H1 (cell line): ENCODE measurements at regions not wholly inside any gene's neighbourhood (a gene's known extent, or its start where the extent isn't known, plus 50 kb on each side); places are given as distances from the start of the nearest gene placed in this dataset.

ENCODE experiments used
- CTCF ChIA-PET: fragments of 300-600 bp; sonication (Branson Sonifier 250); formaldehyde crosslinking; loops from one replicate; lab custom pipeline; 2021; ENCODE audit not compliant: partially characterized antibody; lab: Charles Lee
- POLR2A ChIA-PET: fragments of 300-600 bp; sonication (Branson Sonifier 250); formaldehyde crosslinking; loops from one replicate; lab custom pipeline; 2021; ENCODE audit warnings: inconsistent platforms; ENCODE audit not compliant: partially characterized antibody; lab: Charles Lee
- DNase-seq, 2 experiments: peaks; one replicate each; pipeline versions ENCODE4 v3.0.0 to v3.0.0-alpha.2; 2010 to 2022; ENCODE audit warnings: low spot score in 2 of 2, low read depth in 1 of 2, mixed read lengths in 1 of 2
- FAIRE-seq: peaks from 2 replicates; lab custom pipeline; 2011; peaks lifted over from hg19 to GRCh38; lab: Jason Lieb, UNC
- H2AFZ ChIP-seq: 2 replicates; pipeline ENCODE4 v1.8.1; 2012; ENCODE audit warnings: low read length, inconsistent platforms
- H2AK5ac ChIP-seq: 2 replicates; pipeline ENCODE4 v1.6.1; 2013; ENCODE audit warnings: low read depth, low read length
- H2BK120ac ChIP-seq: replicated peaks from 2 replicates; pipeline ENCODE3; 2013; ENCODE audit warnings: low read depth, low read length, inconsistent platforms
- H2BK12ac ChIP-seq: 2 replicates; pipeline ENCODE4 v1.6.1; 2013; ENCODE audit warnings: low read depth, low read length
- H2BK15ac ChIP-seq: 2 replicates; pipeline ENCODE4 v1.6.1; 2013; ENCODE audit warnings: low read length
- H2BK20ac ChIP-seq: 2 replicates; pipeline ENCODE4 v1.6.1; 2013; ENCODE audit warnings: low read length
- H2BK5ac ChIP-seq: 2 replicates; pipeline ENCODE4 v1.6.1; 2013; ENCODE audit warnings: low read depth, low read length
- H3K14ac ChIP-seq: 2 replicates; pipeline ENCODE4 v1.6.1; 2013; ENCODE audit warnings: inconsistent platforms; ENCODE audit not compliant: insufficient read length
- H3K18ac ChIP-seq: 2 replicates; pipeline ENCODE4 v1.6.1; 2013; ENCODE audit warnings: low read length; ENCODE audit errors: extremely low read depth
- H3K23ac ChIP-seq: 2 replicates; pipeline ENCODE4 v1.6.1; 2013; ENCODE audit warnings: inconsistent platforms; ENCODE audit not compliant: insufficient read length
- H3K23me2 ChIP-seq: 2 replicates; pipeline ENCODE4 v1.6.1; 2013; ENCODE audit warnings: low read depth, low read length
- H3K27ac ChIP-seq: 2 replicates; pipeline ENCODE4 v1.6.1; 2011; ENCODE audit warnings: low read depth, low read length, inconsistent platforms
- H3K27me3 ChIP-seq, 4 experiments: replicated peaks in 1 of 4; 1 replicate in 1 of 4; 2 replicates in 3 of 4; pipeline versions ENCODE4 v1.6.1 to v1.8.1; 2011 to 2013; ENCODE audit warnings: low read length in 3 of 4, mild to moderate bottlenecking in 3 of 4, inconsistent platforms in 2 of 4, mixed read lengths in 2 of 4, moderate library complexity in 1 of 4; ENCODE audit not compliant: control insufficient read depth in 3 of 4, insufficient read depth in 3 of 4; ENCODE audit errors: extremely low read depth in 1 of 4
- H3K36me3 ChIP-seq, 4 experiments: 2 replicates each; pipeline versions ENCODE4 v1.6.1 to v1.8.1; 2011 to 2013; ENCODE audit warnings: mild to moderate bottlenecking in 4 of 4, low read length in 3 of 4, moderate library complexity in 2 of 4, control low read depth in 1 of 4, inconsistent platforms in 1 of 4; ENCODE audit not compliant: insufficient read depth in 4 of 4, control insufficient read depth in 2 of 4
- H3K4ac ChIP-seq: replicated peaks from 2 replicates; pipeline ENCODE3; 2013; ENCODE audit warnings: low read length, low read depth, mixed read lengths, inconsistent platforms; ENCODE audit not compliant: insufficient read length
- H3K4me1 ChIP-seq, 4 experiments: replicated peaks in 1 of 4; 1 replicate in 1 of 4; 2 replicates in 3 of 4; pipeline versions ENCODE4 v1.6.1 to v1.8.1; 2011 to 2013; ENCODE audit warnings: low read length in 3 of 4, inconsistent platforms in 2 of 4, mixed read lengths in 1 of 4; ENCODE audit not compliant: insufficient read depth in 4 of 4, control insufficient read depth in 3 of 4
- H3K4me2 ChIP-seq, 2 experiments: 2 replicates each; pipeline versions ENCODE4 v1.6.1 to v1.8.1; 2011 to 2013; ENCODE audit warnings: low read depth in 2 of 2, low read length in 2 of 2, control low read depth in 1 of 2, inconsistent platforms in 1 of 2, mild to moderate bottlenecking in 1 of 2; ENCODE audit not compliant: insufficient read depth in 1 of 2
- H3K4me3 ChIP-seq, 4 experiments: fragments of 200-600, 300-600 bp in 1 of 4; sonication (generic), shearing (Covaris generic), sonication (Bioruptor Twin) in 1 of 4; 2 replicates each; pipeline versions ENCODE4 v1.5.1 to v1.8.1; 2011 to 2016; ENCODE audit warnings: low read length in 4 of 4, low read depth in 3 of 4, control low read depth in 2 of 4, inconsistent platforms in 2 of 4, mild to moderate bottlenecking in 2 of 4, mixed read lengths in 1 of 4, moderate library complexity in 1 of 4; ENCODE audit not compliant: insufficient read depth in 2 of 4; ENCODE audit errors: extremely low read depth in 1 of 4
- H3K56ac ChIP-seq: replicated peaks from 2 replicates; pipeline ENCODE3; 2013; ENCODE audit warnings: low read depth, mild to moderate bottlenecking, mixed read lengths, low read length, inconsistent platforms; ENCODE audit not compliant: insufficient read length
- H3K79me1 ChIP-seq: 2 replicates; pipeline ENCODE4 v1.6.1; 2013; ENCODE audit warnings: low read depth, low read length, control low read depth
- H3K79me2 ChIP-seq, 2 experiments: 2 replicates each; pipeline versions ENCODE4 v1.6.1 to v1.8.1; 2012 to 2013; ENCODE audit warnings: low read length in 2 of 2, mild to moderate bottlenecking in 2 of 2, inconsistent platforms in 1 of 2; ENCODE audit not compliant: insufficient read depth in 2 of 2, control insufficient read depth in 1 of 2
- H3K9ac ChIP-seq, 4 experiments: replicated peaks in 1 of 4; 1 replicate in 1 of 4; 2 replicates in 3 of 4; pipeline versions ENCODE4 v1.6.1 to v1.8.1; 2011 to 2013; ENCODE audit warnings: low read depth in 3 of 4, low read length in 3 of 4, control low read depth in 2 of 4, mild to moderate bottlenecking in 2 of 4, moderate library complexity in 2 of 4, inconsistent platforms in 1 of 4; ENCODE audit errors: extremely low read depth in 1 of 4
- H3K9me3 ChIP-seq, 2 experiments: 2 replicates each; pipeline versions ENCODE4 v1.6.1 to v1.8.1; 2012 to 2013; ENCODE audit warnings: mild to moderate bottlenecking in 2 of 2, moderate library complexity in 2 of 2, control low read depth in 1 of 2, inconsistent platforms in 1 of 2, low read depth in 1 of 2, low read length in 1 of 2, mixed read lengths in 1 of 2; ENCODE audit not compliant: insufficient read depth in 2 of 2
- H4K20me1 ChIP-seq, 2 experiments: replicated peaks in 1 of 2; 2 replicates each; pipeline versions ENCODE3 to v1.8.1; 2011 to 2013; ENCODE audit warnings: inconsistent platforms in 2 of 2, low read length in 2 of 2, mild to moderate bottlenecking in 1 of 2; ENCODE audit not compliant: insufficient read depth in 2 of 2, control insufficient read depth in 1 of 2
- H4K5ac ChIP-seq: 2 replicates; pipeline ENCODE4 v1.6.1; 2013; ENCODE audit warnings: low read length, low read depth, mixed read lengths, inconsistent platforms; ENCODE audit not compliant: insufficient read length
- H4K8ac ChIP-seq: 2 replicates; pipeline ENCODE4 v1.8.0; 2013; ENCODE audit warnings: mild to moderate bottlenecking, moderate library complexity, low read length, inconsistent platforms; ENCODE audit not compliant: insufficient read depth; ENCODE audit errors: extremely low read depth
- H4K91ac ChIP-seq: replicated peaks from 2 replicates; pipeline ENCODE3; 2013; ENCODE audit warnings: low read length, mixed read lengths, inconsistent platforms; ENCODE audit not compliant: insufficient read length
- CREB1 ChIP-seq: IDR thresholded peaks from 2 replicates; pipeline ENCODE4 v1.6.1; 2012; ENCODE audit warnings: inconsistent platforms
- EP300 ChIP-seq, 2 experiments: IDR thresholded peaks; 1 replicate in 1 of 2; 2 replicates in 1 of 2; pipeline ENCODE4 v1.6.1; 2011 to 2012; ENCODE audit warnings: low read depth in 2 of 2, low read length in 2 of 2, mild to moderate bottlenecking in 2 of 2, borderline replicate concordance in 1 of 2, inconsistent platforms in 1 of 2, moderate library complexity in 1 of 2
- EZH2 ChIP-seq: fragments of 200-600 bp; sonication (generic); IDR thresholded peaks from 2 replicates; pipeline ENCODE4 v1.7.1; 2012; ENCODE audit warnings: low read depth, mild to moderate bottlenecking, moderate library complexity, low read length, inconsistent platforms; ENCODE audit not compliant: severe bottlenecking
- GTF2F1 ChIP-seq: IDR thresholded peaks from 2 replicates; pipeline ENCODE4 v1.6.1; 2012; ENCODE audit warnings: low read depth, low read length, improper control_type of control experiment, borderline replicate concordance
- KDM5A ChIP-seq: fragments of 200-600 bp; IDR thresholded peaks from 2 replicates; pipeline ENCODE4 v1.7.1; 2012; ENCODE audit warnings: mild to moderate bottlenecking, low read length, inconsistent platforms, mixed read lengths
- NANOG ChIP-seq: IDR thresholded peaks from 2 replicates; pipeline ENCODE4 v1.6.1; 2011; ENCODE audit warnings: low read length, low read depth, mild to moderate bottlenecking, inconsistent platforms; ENCODE audit not compliant: insufficient read depth, poor library complexity, severe bottlenecking
- POLR2AphosphoS5 ChIP-seq: IDR thresholded peaks from 2 replicates; pipeline ENCODE4 v1.6.1; 2011; ENCODE audit warnings: low read depth, low read length
- POU5F1 ChIP-seq: IDR thresholded peaks from 2 replicates; pipeline ENCODE4 v1.6.1; 2011; ENCODE audit warnings: low read depth, mild to moderate bottlenecking, low read length, moderate library complexity
- RAD21 ChIP-seq, 2 experiments: IDR thresholded peaks in 1 of 2; conservative IDR thresholded peaks in 1 of 2; 2 replicates each; pipeline ENCODE4 v1.6.1; 2011; ENCODE audit warnings: low read depth in 2 of 2, low read length in 2 of 2, improper control_type of control experiment in 1 of 2, inconsistent platforms in 1 of 2, mild to moderate bottlenecking in 1 of 2, moderate library complexity in 1 of 2
- RFX5 ChIP-seq: IDR thresholded peaks from 2 replicates; pipeline ENCODE4 v1.6.1; 2011; ENCODE audit warnings: low read depth, low read length, improper control_type of control experiment, borderline replicate concordance
- RNF2 ChIP-seq: fragments of 200-900, 300-1000 bp; sonication (generic); IDR thresholded peaks from 2 replicates; pipeline ENCODE4 v1.7.1; 2016; ENCODE audit warnings: borderline replicate concordance, low read depth, mild to moderate bottlenecking, antibody characterized with exemption, low read length; ENCODE audit not compliant: poor library complexity, severe bottlenecking; ENCODE audit errors: missing control alignments
- RXRA ChIP-seq: IDR thresholded peaks from 2 replicates; pipeline ENCODE4 v1.6.1; 2011; ENCODE audit warnings: low read depth, mild to moderate bottlenecking, low read length, moderate library complexity; ENCODE audit not compliant: insufficient read depth
- SIN3A ChIP-seq, 2 experiments: IDR thresholded peaks in 1 of 2; conservative IDR thresholded peaks in 1 of 2; 2 replicates each; pipeline ENCODE4 v1.6.1; 2011 to 2012; ENCODE audit warnings: low read length in 2 of 2, improper control_type of control experiment in 1 of 2, low read depth in 1 of 2, mild to moderate bottlenecking in 1 of 2
- SP1 ChIP-seq: IDR thresholded peaks from 2 replicates; pipeline ENCODE4 v1.6.1; 2011; ENCODE audit warnings: low read depth, low read length
- WGBS, 2 experiments: shearing (Covaris generic) in 1 of 2; methylation state at CpG; one replicate each; pipeline versions ENCODE4 v1.1.6 to v1.1.7; 2013 to 2015; ENCODE audit warnings: low lambda C conversion rate in 2 of 2, mixed read lengths in 2 of 2, inconsistent platforms in 1 of 2, low coverage in 1 of 2, missing lambda C conversion rate in 1 of 2; ENCODE audit not compliant: insufficient replicate concordance in 2 of 2, insufficient coverage in 1 of 2, insufficient read length in 1 of 2; ENCODE audit errors: extremely low coverage in 1 of 2, missing lambda C conversion rate in 1 of 2; 5-methylcytosine and 5-hydroxymethylcytosine counted together

GRCh38 chr11:36763187-36763586, 165.2 kb upstream of the RAG2 start:
- DNase-seq (no peak), FAIRE-seq (no peak)
- no peaks in the 10 kb centered on the region for H3K79me1 ChIP-seq
- no peak overlapping the region for H2BK5ac ChIP-seq
- no peak overlapping the region for H2BK20ac ChIP-seq
- H4K20me1 ChIP-seq = no peaks in the 10 kb centered on the region
- H3K4me2 ChIP-seq = no peak overlapping the region
- H3K79me2 ChIP-seq = no peaks in the 10 kb centered on the region
- H3K27ac ChIP-seq = no peak overlapping the region
- WGBS, 2 experiments = 72% methylated on average over 1 of the region's 1 CpG; no CpG with 5 or more reads in 1 of the 2 experiments
- no peak overlapping the region for H2AFZ ChIP-seq
- no peak overlapping the region for H2BK12ac ChIP-seq
- no peak overlapping the region for H3K4ac ChIP-seq
- no peak overlapping the region for H4K5ac ChIP-seq
- no peaks in the 10 kb centered on the region for H3K36me3 ChIP-seq
- POLR2A ChIA-PET = no interaction called here
- no peaks in the 10 kb centered on the region for H3K4me1 ChIP-seq
- H2BK15ac ChIP-seq = no peak overlapping the region
- no peak overlapping the region for H4K91ac ChIP-seq
- H3K9ac ChIP-seq = no peak overlapping the region
- H2BK120ac ChIP-seq = no peak overlapping the region
- no peaks in the 10 kb centered on the region for H3K27me3 ChIP-seq
- no peak overlapping the region for H3K18ac ChIP-seq
- no peak overlapping the region for H3K23ac ChIP-seq
- no peak overlapping the region for H3K14ac ChIP-seq
- CTCF ChIA-PET = interaction anchor here (4.4 kb wide), 1 partner anchor 15 kb away, joined by 21 read pairs; no protein-coding TSS in a partner anchor
- no peak overlapping the region for H3K56ac ChIP-seq
- no peak overlapping the region for H4K8ac ChIP-seq
- H3K4me3 ChIP-seq = no peak overlapping the region
- H2AK5ac ChIP-seq = no peak overlapping the region
- H3K9me3 ChIP-seq = no peaks in the 10 kb centered on the region
- H3K23me2 ChIP-seq = no peaks in the 10 kb centered on the region
- TF ChIP-seq RAD21 (IDR thresholded peaks at IDR 0.05 in 1 of 2, conservative IDR thresholded peaks at IDR 0.05 in 1 of 2; ENCODE audit: low read depth in 2 of 2, low read length in 2 of 2) (no peak), RNF2 (no peak), KDM5A (no peak), POU5F1 (no peak), CREB1 (no peak), GTF2F1 (no peak), SIN3A (conservative IDR thresholded peaks at IDR 0.05 in 1 of 2, IDR thresholded peaks at IDR 0.05 in 1 of 2; ENCODE audit: low read depth in 1 of 2, low read length in 2 of 2) (no peak), EZH2 (no peak), POLR2AphosphoS5 (no peak), RXRA (no peak), NANOG (no peak), EP300 (IDR thresholded peaks at IDR 0.05; ENCODE audit: borderline replicate concordance in 1 of 2, low read depth in 2 of 2, low read length in 2 of 2) (no peak), SP1 (no peak), RFX5 (no peak)
